ENCODE measurements at regions not wholly inside any gene's neighbourhood (a gene's known extent, or its start where the extent isn't known, plus 50 kb on each side); places are given as distances from the start of the nearest gene placed in this dataset.
"Not testable (repeated sequence)": the region's sequence is repeated elsewhere in the genome, so short reads cannot be mapped to it uniquely, and the experiment has no call there.

- TF ChIP-seq ZNF687 (CRISPR knock-in tag; IDR thresholded peaks at IDR 0.05) (no peak), ETV5 (CRISPR knock-in tag; IDR thresholded peaks at IDR 0.05; ENCODE audit: borderline replicate concordance) (no peak), TBX2 (CRISPR knock-in tag; IDR thresholded peaks at IDR 0.05; ENCODE audit: borderline replicate concordance) (no peak), ZNF737 (CRISPR knock-in tag; IDR thresholded peaks at IDR 0.05; ENCODE audit: borderline replicate concordance) (no peak), MLLT10 (CRISPR knock-in tag; IDR thresholded peaks at IDR 0.05) (no peak), ZNF766 (CRISPR knock-in tag; IDR thresholded peaks at IDR 0.05; ENCODE audit: borderline replicate concordance) (no peak), FOSL1 (CRISPR knock-in tag; IDR thresholded peaks at IDR 0.05; ENCODE audit: borderline replicate concordance) (no peak)
- TF ChIP-seq, protein P1, sequence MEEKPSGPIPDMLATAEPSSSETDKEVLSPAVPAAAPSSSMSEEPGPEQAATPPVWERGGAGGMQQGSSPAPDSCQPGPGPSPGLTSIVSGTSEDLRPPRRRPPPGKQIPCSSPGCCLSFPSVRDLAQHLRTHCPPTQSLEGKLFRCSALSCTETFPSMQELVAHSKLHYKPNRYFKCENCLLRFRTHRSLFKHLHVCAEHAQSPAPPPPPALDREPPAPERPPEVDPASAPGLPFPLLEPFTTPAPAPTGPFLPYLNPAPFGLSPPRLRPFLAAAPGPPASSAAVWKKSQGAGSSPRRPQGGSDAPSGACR (CRISPR knock-in tag; IDR thresholded peaks at IDR 0.05), result no peak
- TF ChIP-seq, protein P2, sequence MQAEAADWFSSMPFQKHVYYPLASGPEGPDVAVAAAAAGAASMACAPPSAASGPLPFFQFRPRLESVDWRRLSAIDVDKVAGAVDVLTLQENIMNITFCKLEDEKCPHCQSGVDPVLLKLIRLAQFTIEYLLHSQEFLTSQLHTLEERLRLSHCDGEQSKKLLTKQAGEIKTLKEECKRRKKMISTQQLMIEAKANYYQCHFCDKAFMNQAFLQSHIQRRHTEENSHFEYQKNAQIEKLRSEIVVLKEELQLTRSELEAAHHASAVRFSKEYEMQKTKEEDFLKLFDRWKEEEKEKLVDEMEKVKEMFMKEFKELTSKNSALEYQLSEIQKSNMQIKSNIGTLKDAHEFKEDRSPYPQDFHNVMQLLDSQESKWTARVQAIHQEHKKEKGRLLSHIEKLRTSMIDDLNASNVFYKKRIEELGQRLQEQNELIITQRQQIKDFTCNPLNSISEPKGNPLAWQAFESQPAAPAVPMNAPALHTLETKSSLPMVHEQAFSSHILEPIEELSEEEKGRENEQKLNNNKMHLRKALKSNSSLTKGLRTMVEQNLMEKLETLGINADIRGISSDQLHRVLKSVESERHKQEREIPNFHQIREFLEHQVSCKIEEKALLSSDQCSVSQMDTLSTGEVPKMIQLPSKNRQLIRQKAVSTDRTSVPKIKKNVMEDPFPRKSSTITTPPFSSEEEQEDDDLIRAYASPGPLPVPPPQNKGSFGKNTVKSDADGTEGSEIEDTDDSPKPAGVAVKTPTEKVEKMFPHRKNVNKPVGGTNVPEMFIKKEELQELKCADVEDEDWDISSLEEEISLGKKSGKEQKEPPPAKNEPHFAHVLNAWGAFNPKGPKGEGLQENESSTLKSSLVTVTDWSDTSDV (CRISPR knock-in tag; IDR thresholded peaks at IDR 0.05), result no peak
- FAIRE-seq (no peak), DNase-seq (ENCODE audit: low spot score) (no peak), ATAC-seq (no peak)
- intact Hi-C loops (cut with micrococcal nuclease; ENCODE audit: unreplicated experiment) (no loop called here), in situ Hi-C loops (cut with HindIII; ENCODE audit: extremely low pct_ligation_motif_present, low pct_unique_long_range_greater_than_20kb) (no loop called here)
- Histone ChIP-seq H3K36me3 (replicated peaks in 1 of 2; ENCODE audit: control insufficient read depth in 1 of 2, insufficient read depth in 2 of 2, low read length in 2 of 2) (no peaks in the 10 kb centered on the region), H3K9ac (ENCODE audit: insufficient read depth, low read depth, low read length) (no peak overlapping the region), H3K4me1 (ENCODE audit: insufficient read depth, low read length) (no peaks in the 10 kb centered on the region), H3K27ac (ENCODE audit: extremely low read length, insufficient read depth, low read length) (no peak overlapping the region), H3K27me3 (ENCODE audit: control insufficient read depth in 1 of 2, insufficient read depth in 2 of 2, low read length in 2 of 2) (no peaks in the 10 kb centered on the region; a peak in 1 of 5 replicates), H4K20me1 (ENCODE audit: insufficient read depth, low read length) (no peaks in the 10 kb centered on the region), H3K4me2 (ENCODE audit: low read depth, low read length) (no peak overlapping the region), H2AFZ (ENCODE audit: low read length) (no peak overlapping the region), H3K79me2 (ENCODE audit: insufficient read depth, low read length) (no peaks in the 10 kb centered on the region), H3K4me3 (replicated peaks in 1 of 3; ENCODE audit: insufficient read depth in 1 of 3, low read depth in 2 of 3, low read length in 3 of 3) (no peak overlapping the region), H3K9me3 (ENCODE audit: low read length) (peaks cover 26% of the 10 kb centered on the region)
- ChIA-PET CTCF (ENCODE audit: low intra/inter-chr PET ratio, low total read pairs) (no interaction called here), POLR2A (no interaction called here)
- WGBS (ENCODE audit: low lambda C conversion rate), result 35% methylated on average over 3 of the region's 3 CpGs
- no TSS peak for BruUV-seq (replicated peaks)
These were observed 697.5 kb upstream of the GNPDA2 start for GRCh38 chr4:45423896-45424295.

DNA sequence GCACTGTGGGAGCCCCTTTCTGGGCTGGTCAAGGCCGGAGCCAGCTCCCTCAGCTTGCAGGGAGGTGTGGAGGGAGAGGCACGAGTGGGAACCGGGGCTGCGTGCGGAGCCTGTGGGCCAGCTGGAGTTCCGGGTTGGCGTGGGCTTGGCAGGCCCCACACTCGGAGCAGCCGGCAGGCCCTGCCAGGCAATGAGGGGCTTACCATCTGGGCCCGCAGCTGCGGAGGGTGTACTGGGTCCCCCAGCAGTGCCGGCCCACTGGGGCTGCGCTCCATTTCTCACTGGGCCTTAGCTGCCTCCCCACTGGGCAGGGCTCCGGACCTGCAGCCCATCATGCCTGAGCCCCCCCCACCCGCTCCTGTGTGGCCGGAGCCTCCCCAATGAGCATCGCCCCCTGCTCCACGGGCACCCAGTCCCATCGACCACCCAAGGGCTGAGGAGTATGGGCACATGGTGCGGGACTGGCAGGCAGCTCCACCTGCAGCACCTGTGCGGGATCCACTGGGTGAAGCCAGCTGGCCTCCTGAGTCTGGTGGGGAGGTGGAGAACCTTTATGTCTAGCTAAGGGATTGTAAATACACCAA, 693.8 kb upstream of the GNPDA2 start:
- WGBS (ENCODE audit: low lambda C conversion rate), result no CpG with 5 or more reads among the region's 21 CpGs
- H3K27me3 ChIP-seq (ENCODE audit: control insufficient read depth in 1 of 2, insufficient read depth in 2 of 2, low read length in 2 of 2); FAIRE-seq; H3K4me1 ChIP-seq (ENCODE audit: insufficient read depth, low read length); H3K27ac ChIP-seq (ENCODE audit: extremely low read length, insufficient read depth, low read length); H2AFZ ChIP-seq (ENCODE audit: low read length); in situ Hi-C loops (cut with HindIII; ENCODE audit: extremely low pct_ligation_motif_present, low pct_unique_long_range_greater_than_20kb); H3K79me2 ChIP-seq (ENCODE audit: insufficient read depth, low read length); H4K20me1 ChIP-seq (ENCODE audit: insufficient read depth, low read length); H3K36me3 ChIP-seq (replicated peaks in 1 of 2; ENCODE audit: control insufficient read depth in 1 of 2, insufficient read depth in 2 of 2, low read length in 2 of 2); DNase-seq (ENCODE audit: low spot score); H3K4me2 ChIP-seq (ENCODE audit: low read depth, low read length); CTCF ChIA-PET (ENCODE audit: low intra/inter-chr PET ratio, low total read pairs); H3K9ac ChIP-seq (ENCODE audit: insufficient read depth, low read depth, low read length); H3K4me3 ChIP-seq (replicated peaks in 1 of 3; ENCODE audit: insufficient read depth in 1 of 3, low read depth in 2 of 3, low read length in 3 of 3); BruUV-seq (replicated peaks); ATAC-seq; intact Hi-C loops (cut with micrococcal nuclease; ENCODE audit: unreplicated experiment); POLR2A ChIA-PET: not testable (repeated sequence)
- peaks cover 26% of the 10 kb centered on the region for H3K9me3 ChIP-seq (ENCODE audit: low read length)

All from HepG2 (cell line).